ENCODE measurements at regions not wholly inside any gene's neighbourhood (a gene's known extent, or its start where the extent isn't known, plus 50 kb on each side); places are given as distances from the start of the nearest gene placed in this dataset.

- DNase-seq = peak; percentile 74
Measured at GRCh38 chr9:105065098-105066088, 137.4 kb upstream of the ABCA1 start.

GRCh38 chr9:105066275-105066865, 138.4 kb upstream of the ABCA1 start:
- no peak for DNase-seq

- no peak for DNase-seq
Measured at GRCh38 chr9:105067895-105068580, 140.1 kb upstream of the ABCA1 start.

- DNase-seq = no peak
Measured at GRCh38 chr9:105069285-105069684, 141.3 kb upstream of the ABCA1 start.

DNA sequence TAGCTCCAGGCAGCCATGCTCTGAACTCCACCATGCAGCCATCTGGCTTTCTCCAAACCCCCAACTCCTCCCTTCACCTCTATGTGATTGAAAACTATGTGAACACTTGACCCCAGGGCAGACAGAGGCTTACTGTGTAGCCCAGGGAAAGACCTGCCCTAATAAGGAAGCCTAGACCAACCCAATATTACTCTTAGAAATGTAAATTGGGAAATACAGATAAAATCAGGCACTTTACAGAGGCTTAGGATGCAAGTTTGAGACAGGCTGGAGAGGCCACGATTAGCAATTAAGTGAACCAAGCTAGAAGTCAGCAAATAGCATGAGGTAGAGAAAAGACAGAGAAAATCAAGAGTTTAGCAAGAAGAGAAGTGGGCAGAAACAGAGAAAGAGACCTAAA, 141.7 kb upstream of the ABCA1 start:
- DNase-seq = no peak

- no peak for DNase-seq
Measured at GRCh38 chr9:105070176-105070575, 142.2 kb upstream of the ABCA1 start.

- no peak for DNase-seq
Measured at GRCh38 chr9:105072476-105072875, 144.5 kb upstream of the ABCA1 start.

DNA sequence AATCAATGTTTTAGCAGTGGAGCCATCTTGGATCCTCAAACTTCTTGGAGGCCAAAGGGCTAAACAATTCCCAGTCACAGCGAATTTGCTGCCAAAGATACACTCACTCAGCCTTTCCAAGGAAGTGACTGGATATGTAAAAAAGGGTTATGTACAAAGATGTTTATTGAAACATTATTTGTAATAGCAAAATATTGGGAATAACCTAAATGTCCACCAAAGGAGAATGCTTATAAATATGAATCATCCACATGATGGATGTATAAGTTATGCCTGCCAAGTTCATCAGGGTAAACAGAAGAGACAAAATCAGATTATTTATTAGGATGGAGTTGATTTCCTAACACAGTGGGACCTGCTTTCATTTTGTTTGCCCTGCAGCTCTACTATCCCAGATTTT, 145.2 kb upstream of the ABCA1 start:
- no peak for DNase-seq

DNA sequence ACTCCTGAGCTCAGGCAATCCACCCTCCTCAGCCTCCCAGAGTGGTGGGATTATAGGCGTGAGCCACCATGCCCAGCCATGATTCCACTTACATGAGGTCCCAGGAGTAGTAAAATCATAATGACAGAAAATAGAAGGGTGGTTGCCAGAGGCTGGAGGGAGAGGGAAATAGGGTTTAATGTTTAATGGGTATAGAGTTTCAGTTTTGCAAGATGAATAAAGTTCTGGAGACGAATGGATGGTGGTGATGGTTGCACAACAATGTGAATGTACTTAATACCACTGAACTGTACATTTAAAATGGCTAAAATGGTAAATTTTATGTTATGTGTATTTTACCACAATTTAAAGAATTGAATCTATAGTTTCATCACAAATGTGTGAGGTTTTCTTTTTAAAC, 146.5 kb upstream of the ABCA1 start:
- DNase-seq = no peak

DNA sequence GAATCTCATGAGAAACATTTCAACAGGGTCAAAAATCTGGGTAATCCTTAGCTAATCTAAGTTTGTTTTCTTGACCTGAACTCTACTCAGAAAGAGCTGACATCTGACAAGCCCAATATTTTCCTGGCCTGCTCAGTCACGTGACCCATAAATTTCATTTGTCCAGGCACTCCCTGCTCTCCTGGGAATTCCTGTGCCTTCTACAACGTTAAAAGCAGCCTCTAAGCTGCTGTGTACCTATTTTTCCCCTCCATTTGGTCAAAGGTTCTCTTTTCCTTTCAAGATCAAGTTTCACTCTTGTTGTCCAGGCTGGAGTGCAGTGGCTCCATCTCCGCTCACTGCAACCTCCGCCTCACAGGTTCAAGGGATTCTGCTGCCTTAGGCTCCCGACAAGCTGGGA, 148.8 kb upstream of the ABCA1 start:
- DNase-seq = no peak

GRCh38 chr9:105079457-105079856, 151.5 kb upstream of the ABCA1 start:
- no peak for DNase-seq

DNA sequence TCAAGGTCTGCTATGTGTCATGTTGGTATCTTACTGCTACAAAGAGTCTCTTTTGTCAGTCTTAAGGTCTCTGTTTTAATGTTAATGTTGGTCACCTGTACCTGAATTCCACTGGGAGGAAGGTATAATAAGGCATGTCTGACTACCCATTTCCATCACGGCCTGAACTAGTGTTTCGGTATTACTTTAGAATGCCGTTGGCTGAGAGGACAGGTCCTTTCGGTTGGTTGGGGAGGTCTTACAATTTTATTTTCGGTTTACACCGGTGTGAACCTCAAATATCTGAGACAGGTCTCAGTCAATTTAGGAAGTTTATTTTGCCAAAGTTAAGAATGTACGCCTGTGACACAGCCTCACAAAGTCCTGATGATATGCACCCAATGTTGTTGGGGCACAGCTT, 154.9 kb upstream of the ABCA1 start:
- no peak for DNase-seq

GRCh38 chr9:105083256-105083655, 155.3 kb upstream of the ABCA1 start:
- no peak for DNase-seq

DNA sequence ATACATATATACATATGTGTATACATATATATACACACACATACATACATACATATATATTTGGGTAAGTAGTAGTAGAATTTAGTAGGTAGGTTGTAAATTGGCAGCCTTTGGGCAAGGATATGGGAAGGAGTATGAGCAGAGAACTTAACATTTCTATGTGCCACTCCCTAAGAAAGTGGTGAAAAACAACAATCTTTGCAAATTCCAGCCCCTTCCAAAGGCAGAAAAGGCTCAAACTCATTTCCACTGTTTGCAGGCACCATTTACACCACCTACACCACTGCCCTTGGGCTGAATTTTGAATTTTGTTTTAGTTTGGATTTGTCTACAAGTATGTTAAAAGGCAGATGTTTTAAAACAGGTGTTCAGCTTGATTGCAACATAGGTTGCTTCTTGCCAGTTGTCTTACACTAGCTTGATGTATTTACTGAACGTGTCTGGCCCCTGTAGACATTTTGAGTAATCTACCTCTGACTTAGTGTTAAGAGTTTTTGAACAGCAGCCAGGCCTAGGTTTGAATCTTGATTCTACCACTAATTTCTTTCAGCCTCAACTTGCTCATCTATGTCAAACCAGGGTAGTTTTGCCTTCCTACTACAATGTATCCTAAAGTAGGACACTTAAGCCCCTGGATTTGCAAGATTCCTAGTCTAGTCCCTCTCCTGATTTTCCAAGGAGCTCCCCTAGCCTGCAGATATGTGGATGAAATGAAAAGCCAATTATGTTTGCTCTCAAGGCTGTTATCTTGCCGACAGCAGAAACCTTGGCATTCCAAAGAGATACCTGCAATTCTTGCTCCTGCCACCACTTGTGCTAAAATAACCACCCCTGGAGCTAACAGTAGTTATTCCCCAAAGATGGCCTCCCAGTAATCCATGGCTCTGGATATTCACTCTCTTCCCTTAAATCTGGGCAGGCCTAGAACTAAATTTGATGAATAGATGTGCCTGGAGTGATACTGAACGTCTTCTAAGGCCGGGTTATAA, 156.2 kb upstream of the SLC44A1 start:
- no peak for DNase-seq

- DNase-seq = no peak
Measured at GRCh38 chr9:105089874-105090273, 154.6 kb upstream of the SLC44A1 start.

GRCh38 chr9:105091004-105091640, 153.3 kb upstream of the SLC44A1 start:
- DNase-seq = no peak

- DNase-seq = no peak
Measured at GRCh38 chr9:105093685-105094084, 150.8 kb upstream of the SLC44A1 start.

DNA sequence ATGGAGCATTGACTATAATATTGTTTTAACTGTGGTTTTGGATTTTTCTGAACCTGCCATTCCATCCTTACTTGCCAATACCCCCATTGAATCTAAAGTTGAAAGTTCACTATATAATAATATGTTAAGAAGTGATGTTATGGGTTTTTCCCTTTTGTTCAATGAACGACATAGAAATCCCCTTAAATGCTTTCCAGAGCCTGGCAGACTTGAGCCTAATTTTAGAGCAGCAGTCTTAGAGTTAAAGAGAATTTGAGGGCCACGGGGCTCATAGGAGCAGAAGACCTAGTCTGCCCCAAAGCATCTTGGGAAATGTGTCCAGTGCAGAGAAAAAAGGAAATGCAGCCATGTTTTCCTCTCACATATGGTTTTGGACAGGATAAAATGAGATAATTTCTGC, 146.1 kb upstream of the SLC44A1 start:
- no peak for DNase-seq

- DNase-seq = no peak
Measured at GRCh38 chr9:105103776-105104175, 140.7 kb upstream of the SLC44A1 start.

GRCh38 chr9:105114318-105114717, 130.1 kb upstream of the SLC44A1 start:
- DNase-seq = no peak

GRCh38 chr9:105114964-105115728, 129.3 kb upstream of the SLC44A1 start:
- no peak for DNase-seq

Data from NCI-H774 (cell line).